Astrocyte (in vitro differentiated cells and primary cell): ENCODE measurements at regions not wholly inside any gene's neighbourhood (a gene's known extent, or its start where the extent isn't known, plus 50 kb on each side); places are given as distances from the start of the nearest gene placed in this dataset.
"Not testable (repeated sequence)": the region's sequence is repeated elsewhere in the genome, so short reads cannot be mapped to it uniquely, and the experiment has no call there.

Experiments used
- EZH2 ChIP-seq: IDR thresholded peaks from 2 replicates; pipeline ENCODE4 v1.6.1; 2012; ENCODE audit warnings: mild to moderate bottlenecking, low read length, inconsistent platforms; ENCODE audit not compliant: insufficient read depth
- TF ChIP-seq, protein P1 (sequence below): IDR thresholded peaks from 2 replicates; pipeline ENCODE4 v1.5.1; 2011; ENCODE audit warnings: low read depth, mild to moderate bottlenecking, inconsistent platforms, low read length, moderate library complexity; ENCODE audit not compliant: insufficient read depth

DNA sequence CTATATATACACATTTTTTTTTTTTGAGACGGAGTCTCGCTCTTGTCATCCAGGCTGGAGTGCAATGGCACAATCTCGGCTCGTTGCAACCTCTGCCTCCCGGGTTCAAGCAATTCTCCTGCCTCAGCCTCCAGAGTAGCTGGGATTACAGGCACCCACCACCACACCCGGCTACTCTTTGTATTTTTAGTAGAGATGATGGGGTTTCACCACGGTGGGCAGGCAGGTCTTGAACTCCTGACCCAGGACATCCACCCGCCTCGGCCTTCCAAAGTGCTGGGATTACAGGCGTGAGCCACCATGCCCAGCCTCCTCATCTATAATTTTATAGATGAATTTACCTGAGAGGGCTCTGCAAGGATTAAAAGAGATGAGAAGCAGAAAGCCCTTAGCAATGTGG is 274.0 kb downstream of the FAM43A start:
- TF ChIP-seq, protein P1, sequence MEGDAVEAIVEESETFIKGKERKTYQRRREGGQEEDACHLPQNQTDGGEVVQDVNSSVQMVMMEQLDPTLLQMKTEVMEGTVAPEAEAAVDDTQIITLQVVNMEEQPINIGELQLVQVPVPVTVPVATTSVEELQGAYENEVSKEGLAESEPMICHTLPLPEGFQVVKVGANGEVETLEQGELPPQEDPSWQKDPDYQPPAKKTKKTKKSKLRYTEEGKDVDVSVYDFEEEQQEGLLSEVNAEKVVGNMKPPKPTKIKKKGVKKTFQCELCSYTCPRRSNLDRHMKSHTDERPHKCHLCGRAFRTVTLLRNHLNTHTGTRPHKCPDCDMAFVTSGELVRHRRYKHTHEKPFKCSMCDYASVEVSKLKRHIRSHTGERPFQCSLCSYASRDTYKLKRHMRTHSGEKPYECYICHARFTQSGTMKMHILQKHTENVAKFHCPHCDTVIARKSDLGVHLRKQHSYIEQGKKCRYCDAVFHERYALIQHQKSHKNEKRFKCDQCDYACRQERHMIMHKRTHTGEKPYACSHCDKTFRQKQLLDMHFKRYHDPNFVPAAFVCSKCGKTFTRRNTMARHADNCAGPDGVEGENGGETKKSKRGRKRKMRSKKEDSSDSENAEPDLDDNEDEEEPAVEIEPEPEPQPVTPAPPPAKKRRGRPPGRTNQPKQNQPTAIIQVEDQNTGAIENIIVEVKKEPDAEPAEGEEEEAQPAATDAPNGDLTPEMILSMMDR = not testable (repeated sequence)
- TF ChIP-seq EZH2 = not testable (repeated sequence)
